HG03469 (cell line): ENCODE measurements at regions not wholly inside any gene's neighbourhood (a gene's known extent, or its start where the extent isn't known, plus 50 kb on each side); places are given as distances from the start of the nearest gene placed in this dataset.

Experiments used
- ATAC-seq: cut with Tn5 transposase; IDR thresholded peaks from one replicate; pipeline ENCODE4 v1.9.1; 2021; ENCODE audit warnings: mild to moderate bottlenecking, moderate library complexity, moderate number of reproducible peaks; ENCODE audit not compliant: unreplicated experiment

DNA sequence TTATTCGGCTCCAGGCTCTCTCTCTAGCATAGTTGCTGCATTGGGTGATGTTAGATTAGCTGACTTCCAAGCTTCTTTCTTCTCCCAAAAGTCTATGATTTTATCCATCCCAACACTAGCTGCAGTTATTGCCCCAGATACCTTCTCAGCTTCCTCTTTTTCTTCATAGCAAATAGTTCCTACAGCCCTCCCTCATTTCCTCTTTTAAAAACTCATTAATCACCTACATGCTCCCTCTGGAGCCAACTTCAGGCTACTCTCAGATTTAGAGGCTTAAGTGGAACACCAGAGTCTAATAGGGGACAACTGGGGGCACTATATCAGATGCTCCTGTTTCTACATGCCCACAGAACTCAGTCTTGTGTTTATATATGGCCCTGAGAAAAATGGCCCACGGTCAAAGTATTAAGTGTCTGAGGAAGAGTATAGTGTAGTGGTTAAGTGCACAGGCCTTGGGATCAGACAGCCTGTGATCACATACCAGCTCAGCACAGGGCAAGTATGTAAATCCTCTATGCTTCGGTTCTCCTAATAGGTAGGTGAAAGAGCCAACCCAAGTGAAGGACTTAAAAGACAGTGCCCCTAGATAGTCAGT lies 241.9 kb upstream of the SLC14A2 start:
- ATAC-seq, result no peak

DNA sequence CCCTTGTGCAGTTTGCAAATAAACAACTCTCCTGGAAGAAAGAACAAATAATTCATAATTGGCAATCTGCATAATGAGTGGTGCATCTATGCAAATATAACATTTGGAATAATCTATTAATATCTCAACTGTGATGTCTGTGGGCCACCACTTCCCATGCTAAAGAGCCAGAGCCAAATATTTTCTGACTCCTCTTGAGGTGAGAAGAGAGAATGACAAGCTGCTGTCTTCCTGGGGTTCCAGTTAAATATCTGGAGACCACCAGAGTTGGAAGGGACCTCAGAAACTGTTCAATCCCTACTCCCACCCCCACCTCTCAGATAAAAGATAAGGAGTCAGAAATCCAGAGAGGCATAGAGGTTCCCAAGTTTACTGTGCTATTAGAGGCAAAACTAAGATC lies 241.0 kb upstream of the SLC14A2 start:
- ATAC-seq, result no peak

GRCh38 chr18:45374878-45375630 lies 240.2 kb upstream of the SLC14A2 start:
- no peak for ATAC-seq

DNA sequence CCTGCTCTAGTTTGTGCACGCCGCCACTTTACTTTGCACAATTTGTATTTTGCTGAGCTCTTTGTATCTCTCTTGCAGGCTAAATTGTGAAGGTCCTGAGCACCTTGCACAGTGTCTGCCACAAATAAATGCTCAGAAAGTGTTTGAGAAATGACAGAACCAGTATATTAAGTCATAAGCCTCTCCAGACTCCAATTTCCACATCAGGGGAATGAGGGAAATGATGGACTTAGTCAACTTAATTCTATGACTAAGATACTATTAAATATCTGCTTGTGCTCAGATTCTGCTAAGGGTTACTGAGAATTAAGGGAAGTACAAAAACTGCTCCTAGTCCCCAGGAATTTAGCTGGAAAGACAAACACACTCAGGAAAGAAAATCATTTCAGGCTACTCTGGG lies 239.1 kb upstream of the SLC14A2 start:
- no peak for ATAC-seq

- no peak for ATAC-seq
Observed at GRCh38 chr18:45378308-45378707, 237.0 kb upstream of the SLC14A2 start.

- no peak for ATAC-seq
Observed at GRCh38 chr18:45378933-45379332, 236.3 kb upstream of the SLC14A2 start.

DNA sequence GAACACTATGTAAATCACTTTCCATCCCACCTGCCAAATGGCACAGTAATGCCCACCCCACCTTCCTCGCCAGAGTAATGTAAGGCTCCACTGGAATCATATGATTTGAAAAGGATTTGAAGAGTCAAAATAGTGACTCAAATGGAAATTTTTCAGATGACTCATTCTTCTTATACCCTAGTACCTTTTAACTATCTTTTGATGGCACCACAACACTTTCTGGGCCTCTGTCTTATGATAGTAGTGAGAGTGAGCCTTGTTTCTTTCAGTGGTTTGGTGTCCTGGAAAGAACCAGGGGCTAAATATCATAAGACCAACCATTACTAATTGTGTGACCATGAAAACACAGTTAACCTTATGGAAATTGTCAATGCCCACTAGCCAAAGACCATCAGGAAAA lies 235.4 kb upstream of the SLC14A2 start:
- ATAC-seq, result peak; percentile 62

DNA sequence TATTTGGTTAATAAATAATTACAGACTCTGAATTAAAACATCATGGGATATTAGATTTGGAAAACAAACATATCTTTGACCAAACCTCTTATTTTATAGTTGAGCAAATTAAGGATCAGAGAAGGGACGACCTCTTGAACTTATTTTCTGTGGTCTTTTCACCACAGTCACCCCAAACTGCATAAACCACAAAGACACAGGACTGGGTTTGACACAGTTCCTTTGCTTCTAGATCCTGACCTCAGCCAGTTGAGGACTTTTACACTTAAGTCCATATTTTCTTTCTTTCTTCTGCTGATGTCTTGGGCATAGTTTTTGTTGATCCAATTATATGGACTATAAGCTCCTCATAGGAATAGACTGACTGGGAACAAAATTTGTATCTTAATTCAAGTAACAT lies 234.0 kb upstream of the SLC14A2 start:
- no peak for ATAC-seq

GRCh38 chr18:45383228-45383627 lies 232.0 kb upstream of the SLC14A2 start:
- no peak for ATAC-seq

GRCh38 chr18:45384137-45384961 lies 230.9 kb upstream of the SLC14A2 start:
- no peak for ATAC-seq

DNA sequence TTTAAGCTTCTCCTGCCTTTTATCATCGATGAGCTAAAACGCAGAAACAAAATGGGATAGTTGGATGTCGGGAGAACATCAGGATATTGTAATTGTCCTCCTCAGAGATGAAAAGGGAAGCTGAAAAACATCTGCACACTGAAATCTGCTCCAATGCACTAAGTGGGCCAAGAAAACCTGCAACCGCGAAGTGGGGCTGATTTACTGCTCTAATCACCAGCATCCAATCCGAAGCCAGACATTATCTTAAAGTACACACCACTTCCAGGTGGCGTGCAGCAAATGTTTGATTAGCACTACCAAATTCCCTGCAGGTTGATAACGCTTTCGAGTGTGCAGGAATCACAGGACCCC lies 230.3 kb upstream of the SLC14A2 start:
- ATAC-seq, result no peak

GRCh38 chr18:45386041-45386655 lies 229.1 kb upstream of the SLC14A2 start:
- ATAC-seq, result no peak

- ATAC-seq, result no peak
Observed at GRCh38 chr18:45387229-45387628, 228.0 kb upstream of the SLC14A2 start.

GRCh38 chr18:45398448-45398847 lies 216.8 kb upstream of the SLC14A2 start:
- no peak for ATAC-seq

- no peak for ATAC-seq
Observed at GRCh38 chr18:45399146-45399545, 216.1 kb upstream of the SLC14A2 start.

DNA sequence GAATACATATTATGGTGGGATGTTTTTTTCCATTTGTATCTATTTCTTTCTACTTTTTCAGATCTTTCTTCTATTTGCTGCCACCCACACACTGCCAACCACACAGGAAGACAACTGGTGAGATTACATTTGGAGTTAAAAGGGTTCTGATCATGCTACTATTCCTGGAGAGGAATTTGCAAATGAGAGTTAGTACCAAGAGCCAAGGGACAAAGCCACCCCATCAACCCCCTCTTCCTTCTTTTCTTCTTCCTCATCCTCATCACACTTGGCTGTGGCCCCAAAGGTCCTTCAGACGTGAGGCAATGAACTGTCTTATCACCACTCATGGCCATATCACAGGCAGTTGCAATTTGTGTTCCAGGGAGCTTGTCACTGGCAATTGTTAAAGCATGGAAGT lies 215.6 kb upstream of the SLC14A2 start:
- no peak for ATAC-seq

GRCh38 chr18:45402485-45403056 lies 212.7 kb upstream of the SLC14A2 start:
- ATAC-seq, result no peak

DNA sequence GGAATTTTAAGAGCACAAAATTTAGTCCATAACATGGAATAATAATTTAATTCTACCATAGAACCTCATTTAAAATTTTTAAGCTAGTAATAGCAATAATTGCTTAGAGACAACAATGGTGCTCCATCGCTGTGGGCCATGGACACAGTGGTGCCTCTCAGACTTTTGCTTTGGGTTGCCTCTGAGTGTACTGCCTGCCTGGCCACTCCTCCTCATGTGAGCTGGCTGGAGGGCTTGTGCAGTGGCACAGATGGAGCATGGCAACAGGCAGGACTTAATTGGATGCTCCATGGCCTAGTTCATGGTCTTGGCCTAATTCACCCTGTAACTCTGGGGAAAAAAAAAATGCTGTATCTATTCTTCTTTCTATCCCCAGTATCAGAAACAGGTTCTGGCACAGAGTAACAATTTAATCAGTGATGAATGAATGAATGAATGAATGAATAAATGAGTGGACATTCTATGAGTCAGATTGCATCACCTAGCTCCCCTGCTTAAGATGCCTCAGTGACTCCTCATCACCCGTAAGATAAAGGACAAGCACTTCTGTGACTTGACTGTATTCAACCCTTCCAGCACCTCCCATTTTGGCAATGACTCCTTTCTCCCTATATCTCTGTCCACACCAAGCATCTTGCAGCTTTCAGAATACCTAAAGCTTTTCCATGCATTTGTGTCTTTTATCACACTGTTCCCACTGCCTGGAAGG lies 211.8 kb upstream of the SLC14A2 start:
- no peak for ATAC-seq

DNA sequence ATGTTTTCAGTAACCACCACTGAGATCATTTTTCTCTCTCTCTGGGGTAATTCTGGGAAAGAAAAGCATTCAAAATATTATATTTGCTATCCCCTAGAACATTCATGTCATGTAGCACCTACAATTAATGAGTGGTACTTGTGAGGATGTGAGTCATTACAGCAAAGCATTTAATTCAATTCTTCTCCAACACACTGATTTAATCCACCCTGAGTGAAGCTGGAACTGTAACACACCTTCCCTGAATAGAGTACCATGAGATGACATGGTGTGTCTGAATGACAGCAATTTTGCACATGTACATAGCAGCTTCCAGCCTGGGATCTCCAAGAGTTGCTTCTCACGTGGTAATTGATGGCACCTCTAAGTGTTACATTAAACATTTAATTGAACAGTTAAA lies 207.1 kb upstream of the SLC14A2 start:
- no peak for ATAC-seq

DNA sequence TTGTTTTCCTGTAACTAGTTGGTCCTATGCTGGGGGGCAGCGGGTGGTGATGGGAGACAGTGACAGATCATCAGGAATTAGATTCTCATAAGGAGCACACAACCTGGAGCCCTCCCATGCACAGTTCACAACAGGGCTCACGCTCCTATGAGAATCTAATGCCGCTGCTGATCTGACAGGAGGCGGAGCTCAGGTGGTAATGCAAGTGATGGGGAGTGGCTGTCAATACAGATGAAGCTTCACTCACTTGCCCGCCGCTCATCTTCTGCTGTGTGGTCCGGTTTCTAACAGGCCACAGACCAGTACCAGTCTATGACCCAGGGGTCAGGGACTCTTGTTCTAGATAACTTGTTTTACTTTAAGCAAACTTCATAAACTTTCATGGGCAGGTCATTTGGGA lies 205.3 kb upstream of the SLC14A2 start:
- no peak for ATAC-seq

DNA sequence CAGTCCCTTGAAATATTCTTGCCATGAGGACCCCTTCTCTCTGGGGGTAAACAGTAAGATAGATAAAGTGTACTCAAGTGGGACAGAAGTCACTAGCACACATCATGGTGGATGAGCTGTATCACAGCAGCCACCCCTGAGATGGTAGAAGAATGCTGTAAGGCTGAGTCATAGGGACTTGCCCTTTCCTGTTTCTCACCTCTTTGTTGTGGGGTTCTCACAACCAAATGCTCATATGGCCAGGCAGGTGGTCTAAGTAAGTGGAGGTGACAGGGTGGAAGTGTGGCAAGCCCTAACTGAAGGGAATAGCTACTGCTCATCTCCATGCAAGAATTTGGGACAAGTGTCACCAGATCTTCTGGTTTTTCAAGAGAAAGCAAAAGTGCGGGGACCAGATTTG lies 202.7 kb upstream of the SLC14A2 start:
- no peak for ATAC-seq
